ENCODE measurements at regions not wholly inside any gene's neighbourhood (a gene's known extent, or its start where the extent isn't known, plus 50 kb on each side); places are given as distances from the start of the nearest gene placed in this dataset.

DNA sequence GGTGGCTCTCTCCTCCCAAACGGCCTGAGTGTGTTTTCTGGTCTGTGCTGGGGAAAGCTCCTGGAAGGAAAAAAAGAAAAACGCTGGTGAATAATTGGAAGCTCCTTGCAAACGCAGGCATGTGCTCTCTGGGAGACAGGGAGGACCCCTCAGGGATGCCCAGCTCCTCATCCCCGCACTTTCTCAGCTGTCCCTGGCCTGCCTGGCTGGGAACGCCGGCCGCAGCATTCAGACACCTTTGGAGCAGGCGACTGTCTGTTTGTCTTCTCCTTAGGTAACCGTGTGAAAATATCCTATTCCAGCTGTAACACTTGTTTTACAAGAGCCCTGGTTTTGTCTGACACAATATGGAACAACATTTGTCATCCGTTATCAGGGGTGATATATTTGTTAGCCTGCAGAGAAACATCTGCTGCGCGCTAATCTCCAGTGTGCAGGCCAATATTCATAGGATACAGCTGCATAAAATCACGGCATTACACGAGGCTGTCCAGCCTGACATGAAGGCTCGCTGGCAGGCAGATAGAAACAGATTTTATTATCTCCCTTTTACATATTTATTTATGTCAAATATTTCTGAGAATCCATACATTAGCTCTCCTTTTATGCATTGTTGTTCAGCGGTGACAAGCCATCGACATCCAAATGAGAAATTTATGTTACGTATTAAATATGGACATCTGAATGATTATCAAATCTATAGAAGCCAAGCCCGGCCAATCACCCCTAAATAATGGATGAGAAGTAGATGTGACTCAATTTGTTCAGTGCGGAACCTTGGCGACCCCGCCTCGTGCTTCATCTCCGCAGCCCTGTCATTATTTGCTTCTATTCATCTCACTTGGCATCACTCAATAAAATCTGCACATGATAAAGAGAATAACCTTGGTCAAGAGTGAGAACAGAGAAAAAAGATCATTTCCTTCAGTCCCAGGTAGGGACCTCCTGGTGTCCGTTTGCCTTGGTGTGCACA lies 675.1 kb upstream of the SALL3 start:
- Histone ChIP-seq H3K27ac (ENCODE audit: low read depth, low read length, poor library complexity, severe bottlenecking) (no peak overlapping the region), H3K9me3 (ENCODE audit: low read length) (no peaks in the 10 kb centered on the region), H3K4me3 (ENCODE audit: low read depth, low read length, poor library complexity, severe bottlenecking) (no peak overlapping the region), H3K36me3 (ENCODE audit: insufficient read depth, low read length) (no peaks in the 10 kb centered on the region), H3K4me2 (ENCODE audit: low read length) (no peak overlapping the region), H2AFZ (ENCODE audit: low read length) (no peak overlapping the region), H3K9me2 (ENCODE audit: insufficient read depth, low read length) (no peaks in the 10 kb centered on the region), H3K4me1 (ENCODE audit: insufficient read depth, low read length, poor library complexity, severe bottlenecking) (no peaks in the 10 kb centered on the region), H4K20me1 (ENCODE audit: insufficient read depth, low read length) (no peaks in the 10 kb centered on the region), H3K79me2 (ENCODE audit: insufficient read depth, low read depth, low read length) (no peaks in the 10 kb centered on the region)
- DNase-seq (ENCODE audit: low spot score) = no peak
- POLR2A ChIA-PET = interaction anchor here (0.5 kb wide), 1 partner anchor 1618 kb away, joined by 6 read pairs; no protein-coding TSS in a partner anchor
- TF ChIP-seq CTCF (conservative IDR thresholded peaks at IDR 0.05; ENCODE audit: low read length) (no peak), EZH2phosphoT487 (IDR thresholded peaks at IDR 0.05; ENCODE audit: borderline replicate concordance, low read depth, low read length) (no peak)
- intact Hi-C loops (cut with micrococcal nuclease; ENCODE audit: unreplicated experiment) = no loop called here
- no TSS peak for BruUV-seq (replicated peaks)
- CTCF ChIA-PET (ENCODE audit: unreplicated experiment) = no interaction called here

- no peak for DNase-seq (ENCODE audit: low spot score)
- Histone ChIP-seq H3K9me2 (ENCODE audit: insufficient read depth, low read length) (no peaks in the 10 kb centered on the region), H3K4me1 (ENCODE audit: insufficient read depth, low read length, poor library complexity, severe bottlenecking) (no peaks in the 10 kb centered on the region), H3K36me3 (ENCODE audit: insufficient read depth, low read length) (no peaks in the 10 kb centered on the region), H3K79me2 (ENCODE audit: insufficient read depth, low read depth, low read length) (no peaks in the 10 kb centered on the region), H3K4me2 (ENCODE audit: low read length) (no peak overlapping the region), H3K4me3 (ENCODE audit: low read depth, low read length, poor library complexity, severe bottlenecking) (no peak overlapping the region), H3K9me3 (ENCODE audit: low read length) (no peaks in the 10 kb centered on the region), H3K27ac (ENCODE audit: low read depth, low read length, poor library complexity, severe bottlenecking) (no peak overlapping the region), H4K20me1 (ENCODE audit: insufficient read depth, low read length) (no peaks in the 10 kb centered on the region), H2AFZ (ENCODE audit: low read length) (no peak overlapping the region)
- intact Hi-C loops (cut with micrococcal nuclease; ENCODE audit: unreplicated experiment) = no loop called here
- ChIA-PET CTCF (ENCODE audit: unreplicated experiment) (no interaction called here), POLR2A (no interaction called here)
- TF ChIP-seq CTCF (conservative IDR thresholded peaks at IDR 0.05; ENCODE audit: low read length) = no peak
- TF ChIP-seq EZH2phosphoT487 (IDR thresholded peaks at IDR 0.05; ENCODE audit: borderline replicate concordance, low read depth, low read length) = no peak
- BruUV-seq (replicated peaks) = no TSS peak
These were observed 673.8 kb upstream of the SALL3 start for GRCh38 chr18:78305789-78306188.

GRCh38 chr18:78309307-78309706 lies 670.3 kb upstream of the SALL3 start:
- Histone ChIP-seq H3K9me3 (ENCODE audit: low read length) (no peaks in the 10 kb centered on the region), H3K9me2 (ENCODE audit: insufficient read depth, low read length) (no peaks in the 10 kb centered on the region), H2AFZ (ENCODE audit: low read length) (no peak overlapping the region), H3K4me1 (ENCODE audit: insufficient read depth, low read length, poor library complexity, severe bottlenecking) (no peaks in the 10 kb centered on the region), H4K20me1 (ENCODE audit: insufficient read depth, low read length) (no peaks in the 10 kb centered on the region), H3K79me2 (ENCODE audit: insufficient read depth, low read depth, low read length) (no peaks in the 10 kb centered on the region), H3K4me2 (ENCODE audit: low read length) (no peak overlapping the region), H3K36me3 (ENCODE audit: insufficient read depth, low read length) (no peaks in the 10 kb centered on the region), H3K4me3 (ENCODE audit: low read depth, low read length, poor library complexity, severe bottlenecking) (no peak overlapping the region), H3K27ac (ENCODE audit: low read depth, low read length, poor library complexity, severe bottlenecking) (no peak overlapping the region)
- no peak for DNase-seq (ENCODE audit: low spot score)
- ChIA-PET POLR2A (no interaction called here), CTCF (ENCODE audit: unreplicated experiment) (no interaction called here)
- no TSS peak for BruUV-seq (replicated peaks)
- no peak for TF ChIP-seq EZH2phosphoT487 (IDR thresholded peaks at IDR 0.05; ENCODE audit: borderline replicate concordance, low read depth, low read length)
- TF ChIP-seq CTCF (conservative IDR thresholded peaks at IDR 0.05; ENCODE audit: low read length) = no peak
- intact Hi-C loops (cut with micrococcal nuclease; ENCODE audit: unreplicated experiment) = no loop called here
